ENCODE measurements at regions not wholly inside any gene's neighbourhood (a gene's known extent, or its start where the extent isn't known, plus 50 kb on each side); places are given as distances from the start of the nearest gene placed in this dataset.
"Not testable (repeated sequence)": the region's sequence is repeated elsewhere in the genome, so short reads cannot be mapped to it uniquely, and the experiment has no call there.

DNA sequence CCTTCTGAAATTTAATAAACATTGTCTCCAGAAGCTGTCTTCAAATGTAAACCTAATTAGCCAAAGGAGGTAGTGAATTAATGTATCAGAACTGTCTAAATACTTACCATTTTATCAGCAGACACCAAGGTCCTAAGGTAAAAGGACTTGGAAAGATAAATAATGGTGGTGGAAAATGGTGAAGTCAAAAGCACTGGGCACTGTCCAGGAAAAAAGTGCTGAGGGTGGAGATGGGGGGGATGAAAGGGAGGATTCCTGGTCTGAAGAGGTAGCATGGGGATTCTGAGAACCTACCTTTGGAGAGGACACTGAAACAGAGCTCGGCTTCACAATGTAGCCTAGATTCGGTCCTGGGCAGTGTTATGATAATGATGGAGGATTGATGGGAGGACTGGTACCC, 149.0 kb upstream of the DPH6 start:
- no peak for DNase-seq

- no peak for DNase-seq
Measured at GRCh38 chr15:35696767-35697231, 150.8 kb upstream of the DPH6 start.

DNA sequence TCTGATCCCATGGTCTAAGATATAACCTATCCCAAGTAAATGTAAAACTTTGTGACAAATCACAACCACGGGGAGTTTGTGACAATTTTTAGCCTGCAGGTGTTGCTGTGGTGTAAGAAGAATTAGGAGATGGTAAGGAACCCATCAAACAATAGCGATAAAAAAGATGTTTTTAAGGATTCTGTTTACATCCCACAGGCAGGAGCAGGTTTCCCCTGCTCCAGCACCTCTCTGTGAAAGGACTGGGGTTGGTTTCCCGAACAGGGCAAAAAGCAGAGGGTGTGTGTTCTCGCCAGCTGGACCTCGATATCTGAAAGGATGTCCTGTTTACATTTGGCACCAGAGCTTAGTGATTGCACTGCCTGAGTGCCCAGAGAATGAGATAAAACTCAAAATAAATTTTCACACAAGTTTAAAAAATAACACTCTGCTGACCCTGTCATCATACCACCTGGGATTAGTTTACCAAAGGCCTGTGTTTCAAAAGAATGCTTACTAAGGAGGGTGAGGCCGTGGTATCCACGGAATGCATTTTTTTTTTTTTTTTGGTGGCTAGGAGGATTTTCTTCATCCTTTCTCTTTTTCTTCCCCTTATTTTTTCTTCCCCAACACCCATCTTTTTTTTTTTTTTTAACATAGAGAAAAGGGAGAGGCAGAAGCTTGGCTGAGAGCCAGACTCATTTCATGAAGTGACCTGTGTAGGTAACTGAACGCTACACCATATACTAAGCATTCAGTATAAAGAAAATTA, 151.8 kb upstream of the DPH6 start:
- no peak for DNase-seq

DNA sequence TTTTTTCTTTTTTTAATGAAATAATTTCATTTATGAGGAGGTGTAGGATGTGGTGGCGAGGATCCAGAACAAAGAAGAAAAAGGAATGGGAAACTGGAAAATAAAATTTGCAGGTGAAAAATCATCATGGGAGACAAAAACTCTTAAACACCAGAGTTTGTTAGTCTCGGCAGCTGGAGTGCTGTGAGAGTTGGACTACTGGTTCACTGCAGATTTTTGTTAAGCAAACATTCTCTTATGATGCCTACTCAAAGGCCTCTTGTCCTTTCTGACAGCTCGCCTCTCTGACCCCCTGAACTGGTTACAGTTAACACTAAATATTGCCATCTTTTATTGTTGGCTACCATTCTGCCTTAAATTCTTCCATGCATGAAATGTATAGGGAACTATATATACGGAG, 152.4 kb upstream of the DPH6 start:
- DNase-seq, result no peak

GRCh38 chr15:35698966-35699575, 153.1 kb upstream of the DPH6 start:
- DNase-seq, result no peak

DNA sequence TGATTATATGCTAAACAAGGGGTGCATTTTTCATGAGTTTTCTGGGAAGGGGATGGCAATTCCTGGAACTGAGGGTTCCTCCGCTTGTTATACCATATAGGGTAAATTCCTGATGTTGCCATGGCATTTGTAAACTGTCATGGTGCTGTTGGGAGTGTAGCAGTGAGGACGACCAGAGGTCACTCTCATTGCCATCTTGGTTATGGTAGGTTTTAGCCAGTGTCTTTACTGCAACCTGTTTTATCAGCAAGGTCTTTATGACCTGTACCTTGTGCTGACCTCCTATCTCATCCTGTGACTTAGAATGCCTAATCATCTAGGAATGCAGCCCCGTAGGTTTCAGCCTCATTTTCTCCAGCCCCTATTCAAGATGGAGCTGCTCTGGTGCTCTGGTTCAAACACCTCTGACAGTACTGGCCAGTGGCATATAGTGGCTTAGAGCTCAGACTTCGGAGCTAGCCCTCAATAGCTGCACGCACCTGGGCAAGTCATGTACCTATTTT, 154.2 kb upstream of the DPH6 start:
- not testable (repeated sequence) for DNase-seq

DNA sequence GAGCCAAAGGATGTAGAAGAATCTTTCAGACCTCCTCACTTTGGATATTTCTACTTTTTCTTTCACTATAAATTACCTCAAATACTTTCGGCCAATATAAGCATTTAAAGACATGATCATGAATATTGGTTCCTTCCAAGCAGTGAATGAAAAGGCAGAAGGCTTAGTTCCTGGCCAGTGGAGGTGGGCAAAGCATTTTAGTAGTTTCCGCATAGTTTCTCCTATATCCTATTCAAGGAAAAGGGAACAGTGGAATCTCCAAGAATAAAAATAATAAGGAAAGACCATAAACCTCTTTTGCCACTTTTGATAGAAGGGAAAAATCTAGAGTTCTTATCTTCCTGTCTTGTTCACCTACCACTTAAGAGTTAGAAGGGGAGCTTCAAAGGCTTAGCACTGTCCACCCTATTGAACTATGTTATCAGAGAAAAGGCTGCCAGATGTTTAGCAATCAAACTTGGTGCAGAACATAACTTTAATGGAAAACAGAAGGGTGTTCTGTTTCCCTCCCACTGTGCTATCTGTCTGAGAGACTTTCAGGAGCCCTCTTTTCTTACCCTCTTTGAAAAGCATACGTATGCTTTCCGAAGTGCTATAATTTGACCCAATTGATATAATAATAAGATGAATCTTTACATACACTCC, 155.6 kb upstream of the DPH6 start:
- no peak for DNase-seq

DNA sequence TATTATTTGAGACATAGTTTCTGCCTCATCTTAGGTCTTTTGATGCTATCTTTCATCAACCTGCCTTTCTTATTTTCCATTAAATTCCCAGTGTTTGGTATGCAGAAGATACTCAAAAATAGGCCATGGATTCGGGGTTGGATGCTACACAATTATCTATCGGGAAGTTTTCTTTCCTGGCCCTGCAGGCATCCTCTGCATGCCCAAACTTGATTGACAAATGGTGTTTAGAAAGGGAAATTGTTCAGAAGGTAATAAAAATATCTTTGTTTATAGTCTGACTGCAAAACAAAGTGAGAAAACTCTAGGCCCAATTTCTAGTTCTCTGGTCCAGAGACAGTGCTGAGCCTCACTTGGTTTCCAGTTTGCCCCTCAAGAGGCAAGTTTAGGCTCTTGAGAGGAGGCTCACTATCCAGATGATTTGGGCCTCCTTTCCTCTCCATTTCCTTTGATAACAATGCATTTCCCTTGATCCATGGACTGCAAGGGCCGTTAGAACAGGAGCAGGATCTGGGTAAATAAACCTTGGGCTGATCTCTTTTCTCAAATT, 157.1 kb upstream of the DPH6 start:
- DNase-seq, result no peak

- no peak for DNase-seq
Measured at GRCh38 chr15:35705030-35705883, 159.3 kb upstream of the DPH6 start.

DNA sequence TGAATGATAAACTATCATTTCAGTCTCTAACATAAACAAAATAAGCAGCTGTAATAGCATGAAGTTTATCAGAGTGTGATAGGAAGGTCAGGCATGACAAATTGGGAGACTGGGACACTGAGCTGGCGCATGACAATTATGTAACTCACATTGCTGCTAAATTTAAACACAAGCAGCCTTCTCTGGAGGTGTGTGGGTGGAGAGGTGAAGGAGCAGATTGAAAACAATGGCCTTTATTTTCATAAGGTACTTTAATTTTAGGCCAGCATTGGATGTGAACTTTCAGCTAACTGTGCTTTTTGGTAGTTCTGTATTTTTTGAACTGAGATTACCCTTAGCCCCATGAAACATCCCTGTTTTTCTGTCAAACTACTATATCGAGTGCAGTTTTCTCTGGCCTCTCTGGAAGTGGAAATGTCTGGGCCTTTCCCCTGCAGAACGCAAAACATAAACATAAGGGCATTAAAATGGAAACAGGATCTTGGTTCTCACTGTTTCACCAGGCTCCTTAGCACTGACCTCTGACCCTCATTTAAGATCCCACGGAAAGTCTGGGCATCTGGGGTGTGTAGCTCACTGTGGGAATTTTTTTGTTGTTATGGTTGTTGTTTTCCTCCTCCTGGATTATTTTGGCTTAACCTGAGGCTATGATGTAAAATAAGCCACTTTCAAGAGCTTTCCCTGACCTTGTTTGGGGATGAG, 160.1 kb upstream of the DPH6 start:
- DNase-seq, result no peak

DNA sequence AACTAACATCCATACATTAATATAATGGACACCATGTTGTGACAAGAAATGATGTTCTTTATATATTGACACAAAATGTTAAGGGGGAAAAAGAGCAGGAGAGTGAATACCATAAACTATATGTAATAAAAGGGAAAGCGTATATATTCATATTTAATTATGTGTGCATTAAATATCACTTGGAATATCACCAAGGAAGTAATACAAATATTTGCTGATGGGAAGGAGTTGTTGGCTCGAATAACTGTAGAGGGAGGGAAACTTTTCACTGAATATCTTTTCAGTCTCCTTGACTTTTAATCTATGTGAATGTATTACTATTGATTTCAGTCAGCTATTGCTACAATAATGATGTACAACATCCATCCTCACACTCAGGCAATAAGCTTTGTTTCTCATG, 167.0 kb upstream of the DPH6 start:
- no peak for DNase-seq

GRCh38 chr15:35713733-35714132, 167.8 kb upstream of the DPH6 start:
- no peak for DNase-seq

DNA sequence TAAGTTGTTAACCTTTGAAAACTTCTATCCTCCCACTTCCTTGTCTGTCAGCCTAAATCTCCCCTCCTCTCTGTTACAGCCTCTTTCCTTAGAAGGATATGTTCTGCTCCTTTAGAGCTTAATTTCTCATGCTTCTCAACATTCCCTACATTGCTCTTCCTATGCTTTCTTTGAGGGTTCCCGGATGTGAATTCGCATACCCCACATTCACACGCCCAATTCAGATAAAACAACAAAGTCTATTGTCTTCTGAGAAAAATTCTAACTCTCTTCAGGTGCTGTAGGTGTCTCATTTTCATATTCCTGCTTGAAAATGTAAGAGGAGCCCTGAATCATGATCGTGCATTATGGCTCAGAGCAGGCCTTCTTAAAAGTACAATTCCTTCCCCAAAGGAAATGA, 171.8 kb upstream of the DPH6 start:
- no peak for DNase-seq

GRCh38 chr15:35720019-35720418, 174.1 kb upstream of the DPH6 start:
- no peak for DNase-seq

GRCh38 chr15:35720984-35721383, 175.0 kb upstream of the DPH6 start:
- no peak for DNase-seq

DNA sequence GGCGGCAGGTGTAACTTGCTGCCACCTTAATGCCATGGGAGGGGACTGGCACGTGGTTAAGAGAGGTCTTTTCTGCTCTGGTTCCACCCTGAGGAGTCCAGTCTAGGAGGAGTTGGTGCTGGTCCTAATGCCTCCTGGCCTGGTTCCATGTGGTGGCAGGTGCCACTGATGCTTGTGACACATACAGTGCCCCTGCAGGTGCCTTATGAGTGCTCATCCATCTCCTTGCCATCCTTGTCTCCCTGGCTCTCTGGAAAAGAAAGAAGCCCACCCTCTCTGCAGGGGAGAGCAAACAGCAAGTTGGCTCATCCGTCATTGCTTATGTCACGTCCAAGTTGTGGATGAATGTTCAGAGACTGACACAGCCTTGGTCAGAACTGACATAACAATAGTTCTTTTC, 175.8 kb upstream of the DPH6 start:
- no peak for DNase-seq

DNA sequence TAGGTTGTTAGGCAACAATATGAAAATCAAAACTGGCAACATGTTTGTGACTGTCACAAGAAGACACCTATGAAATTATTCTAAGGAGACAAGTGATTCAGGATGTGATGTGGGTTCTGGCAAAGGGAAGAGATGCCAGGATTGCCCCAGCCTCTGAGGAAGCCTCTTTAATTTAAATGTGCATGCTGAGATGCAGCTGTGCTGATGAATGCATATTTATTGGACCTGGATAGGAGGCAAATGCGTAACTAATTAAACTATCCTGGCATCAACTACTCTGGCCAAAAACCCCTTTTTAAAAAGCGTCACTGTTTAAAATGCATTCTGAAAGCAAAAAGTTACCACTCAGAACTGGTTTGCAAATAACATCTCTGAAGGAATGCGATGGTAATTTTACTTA, 176.5 kb upstream of the DPH6 start:
- no peak for DNase-seq

- DNase-seq, result no peak
Measured at GRCh38 chr15:35723120-35723847, 177.3 kb upstream of the DPH6 start.

- no peak for DNase-seq
Measured at GRCh38 chr15:35723852-35724251, 177.9 kb upstream of the DPH6 start.

DNA sequence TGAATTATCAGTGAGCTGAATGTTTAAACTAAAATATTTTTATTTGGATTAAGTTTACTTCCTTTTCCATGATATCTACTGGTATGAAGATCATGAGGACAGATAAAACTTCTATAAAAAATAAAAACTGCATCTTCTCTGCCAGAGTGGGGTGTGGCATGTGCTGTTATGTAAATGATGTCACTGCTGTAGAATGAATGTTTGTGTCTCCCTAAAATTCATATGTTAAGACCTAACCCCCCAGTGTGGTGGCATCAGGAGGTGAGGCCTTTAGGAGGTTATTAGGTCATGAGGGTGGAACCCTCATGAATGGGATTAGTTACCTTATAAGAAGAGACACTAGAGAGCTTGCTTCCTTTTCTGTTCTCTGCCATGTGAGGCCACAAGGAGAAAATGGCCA, 178.7 kb upstream of the DPH6 start:
- no peak for DNase-seq

DNA sequence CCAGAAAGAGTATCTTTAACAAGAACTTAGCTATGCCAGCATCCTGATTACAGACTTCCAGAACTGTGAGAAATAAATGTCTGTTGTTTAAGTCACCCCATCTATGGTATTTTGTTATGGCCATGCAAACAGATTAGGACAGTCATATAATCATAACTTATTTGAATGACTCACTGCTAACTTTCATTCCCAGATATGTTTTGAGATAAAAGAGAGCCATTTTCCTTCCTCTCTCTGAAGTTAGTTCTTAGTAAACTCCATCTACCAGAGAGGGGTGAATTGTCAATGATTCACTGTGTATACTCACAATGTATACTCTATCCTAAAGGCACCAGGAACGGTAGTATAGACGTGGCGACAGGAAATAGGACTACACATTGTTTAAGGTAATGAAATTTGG, 179.4 kb upstream of the DPH6 start:
- DNase-seq, result no peak
